SK-N-SH (cell line): ENCODE measurements at regions not wholly inside any gene's neighbourhood (a gene's known extent, or its start where the extent isn't known, plus 50 kb on each side); places are given as distances from the start of the nearest gene placed in this dataset.

ENCODE experiments used
- EP300 ChIP-seq, 2 experiments: IDR thresholded peaks; 2 replicates each; pipeline versions ENCODE4 v1.4.0 to v1.6.1; 2012; ENCODE audit warnings: borderline replicate concordance in 1 of 2, low read depth in 1 of 2, low read length in 1 of 2
- EZH2phosphoT487 ChIP-seq: fragments of 200-600 bp; sonication (generic); IDR thresholded peaks from 2 replicates; pipeline ENCODE4 v1.6.1; 2017; ENCODE audit warnings: low read depth, mixed run types, mild to moderate bottlenecking, antibody characterized with exemption, moderate library complexity, borderline replicate concordance
- RAD21 ChIP-seq: IDR thresholded peaks from 2 replicates; pipeline ENCODE4 v1.6.1; 2012; ENCODE audit warnings: mild to moderate bottlenecking, low read length
- SMC3 ChIP-seq: IDR thresholded peaks from 2 replicates; pipeline ENCODE4 v1.6.1; 2012; ENCODE audit warnings: low read depth, low read length, improper control_type of control experiment

DNA sequence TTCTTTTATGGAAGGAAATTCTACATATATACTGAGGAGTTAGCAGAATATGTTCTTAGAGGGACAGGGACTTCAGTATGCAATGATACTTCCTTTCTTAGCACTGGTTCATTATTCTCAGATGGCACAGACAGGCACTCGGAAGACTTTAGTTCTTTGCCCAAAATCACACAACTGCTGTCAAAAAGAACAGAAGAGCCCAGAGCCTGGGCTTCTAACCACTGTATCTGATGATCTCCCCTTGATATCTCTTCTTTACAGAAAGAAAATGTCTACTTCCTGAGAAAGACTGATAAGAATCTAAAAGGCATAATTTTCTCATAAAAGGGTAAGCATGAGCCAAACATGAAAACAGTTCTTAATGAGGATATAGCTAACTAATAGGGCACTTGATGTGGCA, 2034.2 kb upstream of the PRR20A start:
- TF ChIP-seq EP300 (IDR thresholded peaks at IDR 0.05; ENCODE audit: borderline replicate concordance in 1 of 2, low read depth in 1 of 2, low read length in 1 of 2) (no peak), SMC3 (no peak), RAD21 (no peak), EZH2phosphoT487 (no peak)
